Glutamatergic neuron (in vitro differentiated cells): ENCODE measurements at regions not wholly inside any gene's neighbourhood (a gene's known extent, or its start where the extent isn't known, plus 50 kb on each side); places are given as distances from the start of the nearest gene placed in this dataset.

Experiments used
- DNase-seq: peaks from one replicate; pipeline ENCODE4 v3.0.0; 2022
- H3K27ac Mint-ChIP-seq: one replicate; pipeline ENCODE4 v1.8.0; 2020; ENCODE audit warnings: mild to moderate bottlenecking, mixed read lengths, inconsistent platforms; ENCODE audit not compliant: unreplicated experiment
- H3K27me3 Mint-ChIP-seq: one replicate; pipeline ENCODE4 v1.8.0; 2020; ENCODE audit warnings: mild to moderate bottlenecking, moderate library complexity, mixed read lengths, inconsistent platforms; ENCODE audit not compliant: unreplicated experiment
- H3K36me3 Mint-ChIP-seq: one replicate; pipeline ENCODE4 v1.8.0; 2020; ENCODE audit warnings: mild to moderate bottlenecking, mixed read lengths, inconsistent platforms; ENCODE audit not compliant: unreplicated experiment
- H3K4me1 Mint-ChIP-seq: one replicate; pipeline ENCODE4 v1.8.0; 2020; ENCODE audit warnings: mild to moderate bottlenecking, low read depth, mixed read lengths, inconsistent platforms; ENCODE audit not compliant: unreplicated experiment
- H3K4me3 Mint-ChIP-seq: one replicate; pipeline ENCODE4 v1.8.0; 2020; ENCODE audit warnings: mild to moderate bottlenecking, mixed read lengths, inconsistent platforms; ENCODE audit not compliant: unreplicated experiment
- H3K9me3 Mint-ChIP-seq: one replicate; pipeline ENCODE4 v1.8.0; 2020; ENCODE audit warnings: mild to moderate bottlenecking, moderate library complexity, mixed read lengths, inconsistent platforms; ENCODE audit not compliant: unreplicated experiment
- TF ChIP-seq, protein P1 (sequence below): fragments of 200-600 bp; sonication (generic); IDR thresholded peaks from one replicate; pipeline ENCODE4 v1.5.0; 2021; ENCODE audit not compliant: partially characterized antibody, unreplicated experiment

DNA sequence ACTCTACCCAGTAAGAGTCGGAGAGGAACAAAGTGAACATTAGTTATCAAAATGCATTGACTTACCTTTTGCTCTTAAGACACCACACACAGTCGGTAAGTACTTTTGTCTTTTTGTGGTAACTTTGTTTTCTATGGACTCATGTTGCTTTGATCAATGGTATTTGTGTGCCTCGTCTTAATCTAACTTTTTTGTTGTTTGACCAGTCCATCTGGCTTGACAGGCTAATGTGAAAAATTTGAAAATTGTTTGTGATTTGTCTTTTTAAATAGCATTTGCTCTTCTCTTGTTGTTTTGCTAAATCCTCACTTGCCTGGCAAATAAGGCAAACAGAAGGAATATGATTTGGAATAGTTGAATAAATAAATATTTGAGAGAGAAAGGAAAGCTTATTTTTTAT is 71.4 kb upstream of the CHD1 start:
- Mint-ChIP-seq H3K27ac (no peak overlapping the region), H3K36me3 (no peaks in the 10 kb centered on the region), H3K27me3 (no peaks in the 10 kb centered on the region), H3K4me1 (no peaks in the 10 kb centered on the region), H3K4me3 (no peak overlapping the region), H3K9me3 (no peaks in the 10 kb centered on the region)
- TF ChIP-seq, protein P1, sequence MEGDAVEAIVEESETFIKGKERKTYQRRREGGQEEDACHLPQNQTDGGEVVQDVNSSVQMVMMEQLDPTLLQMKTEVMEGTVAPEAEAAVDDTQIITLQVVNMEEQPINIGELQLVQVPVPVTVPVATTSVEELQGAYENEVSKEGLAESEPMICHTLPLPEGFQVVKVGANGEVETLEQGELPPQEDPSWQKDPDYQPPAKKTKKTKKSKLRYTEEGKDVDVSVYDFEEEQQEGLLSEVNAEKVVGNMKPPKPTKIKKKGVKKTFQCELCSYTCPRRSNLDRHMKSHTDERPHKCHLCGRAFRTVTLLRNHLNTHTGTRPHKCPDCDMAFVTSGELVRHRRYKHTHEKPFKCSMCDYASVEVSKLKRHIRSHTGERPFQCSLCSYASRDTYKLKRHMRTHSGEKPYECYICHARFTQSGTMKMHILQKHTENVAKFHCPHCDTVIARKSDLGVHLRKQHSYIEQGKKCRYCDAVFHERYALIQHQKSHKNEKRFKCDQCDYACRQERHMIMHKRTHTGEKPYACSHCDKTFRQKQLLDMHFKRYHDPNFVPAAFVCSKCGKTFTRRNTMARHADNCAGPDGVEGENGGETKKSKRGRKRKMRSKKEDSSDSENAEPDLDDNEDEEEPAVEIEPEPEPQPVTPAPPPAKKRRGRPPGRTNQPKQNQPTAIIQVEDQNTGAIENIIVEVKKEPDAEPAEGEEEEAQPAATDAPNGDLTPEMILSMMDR, result no peak
- no peak for DNase-seq

DNA sequence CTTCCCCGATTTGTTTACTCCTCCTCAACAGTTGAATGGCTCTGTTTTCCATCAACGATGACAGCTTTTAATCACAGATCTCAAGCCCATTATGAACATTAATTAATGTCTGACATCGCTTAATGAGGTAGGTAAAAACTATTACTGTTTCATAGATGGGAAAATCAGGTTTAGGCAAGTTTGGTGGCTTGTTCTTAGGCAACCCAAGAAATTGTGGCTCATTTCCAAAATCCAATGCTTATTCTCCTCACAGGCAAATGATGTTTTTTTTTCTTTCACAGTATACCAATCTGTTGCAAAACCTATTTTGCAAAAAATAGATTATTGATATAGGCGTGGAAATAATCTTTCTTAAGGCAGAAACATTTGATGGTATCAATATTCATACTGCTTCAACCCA is 70.8 kb upstream of the CHD1 start:
- no peak for DNase-seq
- Mint-ChIP-seq H3K4me1 (no peaks in the 10 kb centered on the region), H3K27ac (no peak overlapping the region), H3K9me3 (no peaks in the 10 kb centered on the region), H3K27me3 (no peaks in the 10 kb centered on the region), H3K36me3 (no peaks in the 10 kb centered on the region), H3K4me3 (no peak overlapping the region)
- TF ChIP-seq, protein P1, result no peak

DNA sequence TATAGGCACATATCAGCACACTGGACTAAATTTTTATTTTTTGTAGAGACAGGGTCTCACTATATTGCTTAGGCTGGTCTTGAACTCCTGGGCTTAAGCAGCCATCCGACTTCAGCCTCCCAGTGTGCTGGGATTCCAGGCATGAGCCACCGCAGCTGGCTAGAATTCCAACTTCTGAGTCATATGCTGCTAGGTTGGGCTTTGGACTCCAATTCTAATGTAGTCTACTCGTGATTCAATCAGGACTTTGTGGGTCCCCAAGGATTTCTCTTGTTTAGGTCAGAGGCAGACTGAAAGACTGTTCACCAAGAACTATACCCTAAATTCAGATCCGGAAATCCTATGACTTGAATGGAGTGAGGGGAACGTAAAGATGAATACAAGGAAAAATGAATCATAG is 68.2 kb upstream of the CHD1 start:
- Mint-ChIP-seq H3K36me3 (no peaks in the 10 kb centered on the region), H3K4me1 (no peaks in the 10 kb centered on the region), H3K4me3 (no peak overlapping the region), H3K27ac (no peak overlapping the region), H3K27me3 (no peaks in the 10 kb centered on the region), H3K9me3 (no peaks in the 10 kb centered on the region)
- TF ChIP-seq, protein P1, result no peak
- no peak for DNase-seq

DNA sequence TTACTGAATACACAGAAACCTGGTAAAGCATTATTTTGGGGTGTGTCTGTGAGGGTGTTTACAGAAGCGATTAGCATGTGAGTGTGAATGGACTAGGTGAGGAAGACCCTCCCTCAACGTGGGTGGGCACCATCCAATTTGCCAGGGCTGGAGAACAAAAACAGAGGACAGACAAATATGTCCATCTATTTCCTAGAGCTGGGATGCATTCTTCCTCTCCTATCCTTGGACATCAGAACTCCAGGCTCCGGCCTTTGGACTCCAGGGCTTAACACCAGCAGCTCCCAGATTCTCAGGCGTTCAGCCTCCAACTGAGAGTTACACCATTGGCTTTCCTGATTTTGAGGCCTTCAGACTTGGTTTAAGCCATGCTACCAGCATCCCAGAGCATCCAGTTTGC is 65.8 kb upstream of the CHD1 start:
- H3K27me3 Mint-ChIP-seq, result no peaks in the 10 kb centered on the region
- no peak overlapping the region for H3K27ac Mint-ChIP-seq
- no peak overlapping the region for H3K4me3 Mint-ChIP-seq
- no peaks in the 10 kb centered on the region for H3K4me1 Mint-ChIP-seq
- DNase-seq, result no peak
- H3K9me3 Mint-ChIP-seq, result no peaks in the 10 kb centered on the region
- TF ChIP-seq, protein P1, result no peak
- H3K36me3 Mint-ChIP-seq, result no peaks in the 10 kb centered on the region

DNA sequence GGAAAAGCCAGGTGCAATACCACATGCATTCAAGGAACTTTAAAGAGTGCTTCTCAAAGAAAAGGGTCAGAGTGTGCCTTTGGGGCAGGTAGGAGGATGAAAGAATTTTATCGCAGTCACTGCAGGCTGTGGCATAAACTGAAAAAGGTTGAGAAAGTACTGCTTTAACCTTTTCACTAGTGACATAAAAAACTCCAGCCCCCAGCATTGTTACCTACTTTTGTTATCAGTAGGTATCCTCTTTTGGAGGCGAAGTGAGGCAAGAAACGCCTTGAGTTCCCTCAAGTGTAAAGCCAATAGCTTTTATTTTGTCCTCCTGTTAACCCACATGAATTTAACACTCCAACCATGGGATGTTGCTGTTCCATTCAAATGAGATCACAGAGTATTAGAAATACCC is 64.7 kb upstream of the CHD1 start:
- Mint-ChIP-seq H3K36me3 (no peaks in the 10 kb centered on the region), H3K9me3 (no peaks in the 10 kb centered on the region), H3K4me3 (no peak overlapping the region), H3K27ac (no peak overlapping the region), H3K4me1 (no peaks in the 10 kb centered on the region), H3K27me3 (no peaks in the 10 kb centered on the region)
- no peak for DNase-seq
- TF ChIP-seq, protein P1, result no peak
